ENCODE measurements at regions not wholly inside any gene's neighbourhood (a gene's known extent, or its start where the extent isn't known, plus 50 kb on each side); places are given as distances from the start of the nearest gene placed in this dataset.
"Not testable (repeated sequence)": the region's sequence is repeated elsewhere in the genome, so short reads cannot be mapped to it uniquely, and the experiment has no call there.

DNA sequence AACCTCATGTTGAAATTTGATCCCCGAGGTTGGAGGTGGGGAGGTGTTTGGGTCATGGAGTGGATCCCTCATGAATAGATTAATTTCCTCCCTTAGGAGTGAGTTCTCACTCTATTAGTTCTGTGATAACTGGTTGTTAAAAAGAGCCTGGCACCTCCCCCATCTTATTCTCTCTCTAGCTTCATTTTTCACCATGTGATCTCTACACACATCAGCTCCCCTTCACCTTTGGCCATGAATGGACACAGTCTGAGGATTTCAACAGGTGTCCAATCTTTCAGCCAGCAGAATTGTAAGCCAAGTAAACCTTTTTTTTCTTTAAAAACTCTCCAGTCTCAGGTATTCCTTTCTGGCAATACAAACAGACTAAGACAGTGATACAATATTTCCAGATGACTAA is 602.0 kb upstream of the FAM98A start:
- DNase-seq (ENCODE audit: low read depth in 2 of 2) = no peak

DNA sequence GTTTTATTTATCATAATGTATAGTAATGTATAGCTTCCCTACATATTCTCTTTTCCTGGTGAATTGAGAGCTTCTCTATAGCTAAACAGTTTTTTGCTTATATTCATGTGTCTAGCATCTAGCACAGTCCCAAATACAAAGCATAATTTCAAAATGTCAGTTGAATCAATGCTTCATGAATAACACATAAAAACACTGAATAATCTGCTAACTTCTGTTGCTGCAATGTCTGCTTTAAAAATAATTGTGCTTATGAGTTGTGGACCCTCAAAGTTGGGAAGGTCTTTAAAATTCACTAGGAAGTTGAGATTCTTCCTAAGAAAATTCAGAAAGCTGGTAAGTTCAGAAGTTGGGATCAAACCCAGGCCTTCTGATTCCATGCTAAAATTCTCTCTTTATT is 600.9 kb upstream of the FAM98A start:
- DNase-seq (ENCODE audit: low read depth in 2 of 2) = no peak

DNA sequence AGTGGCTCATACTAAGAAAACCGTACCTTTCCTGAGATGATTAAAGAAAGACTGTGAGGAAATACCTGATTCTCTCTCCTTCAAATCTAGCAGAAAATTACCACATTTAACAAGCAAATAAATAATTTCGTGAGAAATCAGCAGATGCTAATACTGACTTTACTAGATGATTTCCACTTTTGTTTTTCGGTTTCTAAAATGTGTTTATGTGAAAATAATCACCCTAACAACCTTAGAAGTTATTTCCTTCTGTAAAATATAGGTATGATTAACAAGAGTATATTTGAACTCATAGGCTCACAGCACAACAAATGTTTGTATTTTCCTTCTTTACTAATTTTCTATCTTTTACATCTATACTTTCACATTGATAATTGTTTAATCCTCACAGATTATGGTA is 594.1 kb upstream of the FAM98A start:
- DNase-seq (ENCODE audit: low read depth in 2 of 2) = no peak

DNA sequence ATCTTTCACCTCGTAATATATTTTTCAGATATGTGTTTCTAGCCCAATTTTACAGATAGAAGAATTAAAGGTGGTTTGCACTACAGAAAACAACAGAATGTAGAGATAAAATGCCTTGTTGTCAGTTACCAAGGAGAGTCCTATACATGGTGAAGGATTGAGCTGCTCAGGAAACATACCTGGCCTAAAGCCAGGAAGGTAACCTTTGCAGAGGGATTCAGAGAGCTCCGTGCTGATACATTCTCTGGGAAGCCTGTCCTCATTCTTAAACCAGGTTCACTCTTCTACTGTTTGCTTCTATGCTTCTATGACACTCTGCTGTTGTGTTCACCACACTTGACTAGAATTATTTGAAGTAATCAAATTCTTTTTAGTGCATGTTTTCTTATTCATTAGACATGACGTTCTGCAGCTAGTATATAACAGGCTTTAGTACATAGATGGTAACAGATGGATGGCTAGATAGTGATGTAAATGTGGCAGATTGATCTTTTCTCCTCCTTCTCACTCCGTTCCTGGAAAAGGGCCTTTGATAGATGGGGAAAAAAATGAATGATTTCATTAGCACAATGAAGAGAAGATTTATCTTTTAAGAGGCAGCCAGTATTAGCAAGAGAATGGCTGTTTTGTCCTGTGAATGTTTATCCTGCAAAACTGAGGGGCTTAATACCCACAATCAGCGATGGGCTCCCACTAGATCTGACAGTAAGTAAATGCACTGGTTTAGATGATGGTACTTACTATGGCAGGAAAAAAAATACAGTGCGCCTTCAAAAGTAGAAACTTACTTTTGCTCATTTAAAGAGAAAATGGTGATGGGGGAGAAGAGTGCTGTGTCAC is 589.6 kb upstream of the FAM98A start:
- no peak for DNase-seq (ENCODE audit: low read depth in 2 of 2)

DNA sequence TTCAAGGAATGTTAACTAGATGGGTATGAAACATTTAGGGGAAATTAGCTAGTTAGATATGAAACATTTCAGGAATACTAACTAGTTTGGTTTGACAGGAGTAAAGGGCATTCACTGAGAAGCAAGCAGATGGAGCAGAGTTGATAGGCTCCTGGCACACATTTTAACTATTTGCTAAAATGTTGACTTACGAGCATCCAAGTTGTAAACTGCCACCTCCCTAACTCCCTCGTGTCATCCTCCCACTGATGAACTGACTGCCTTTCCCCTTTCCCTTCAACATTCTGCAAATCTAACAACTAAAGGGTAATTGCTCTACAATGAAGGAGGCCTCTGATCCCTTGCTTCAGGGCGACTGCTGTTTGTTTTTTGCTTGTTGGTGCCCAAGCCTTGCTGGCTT is 580.4 kb upstream of the FAM98A start:
- DNase-seq (ENCODE audit: low read depth in 2 of 2) = no peak

DNA sequence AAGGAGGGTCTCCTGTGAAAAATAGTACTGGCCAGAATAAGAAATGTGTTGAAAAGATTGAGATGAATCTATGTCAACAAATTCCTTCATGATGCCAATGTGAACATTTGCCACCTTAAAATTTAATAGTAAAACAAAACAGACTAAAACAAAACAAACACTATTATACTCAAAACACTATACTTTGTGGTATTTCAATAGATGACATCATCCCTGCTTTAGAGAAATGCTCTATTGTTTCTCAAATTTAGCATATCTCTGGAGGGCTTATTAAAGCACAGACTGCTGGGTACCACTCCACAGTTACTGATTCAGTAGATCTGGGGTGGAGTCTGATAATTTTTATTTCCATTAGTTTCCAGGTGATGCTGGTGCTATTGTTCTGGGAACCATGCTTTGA is 579.4 kb upstream of the FAM98A start:
- no peak for DNase-seq (ENCODE audit: low read depth in 2 of 2)

DNA sequence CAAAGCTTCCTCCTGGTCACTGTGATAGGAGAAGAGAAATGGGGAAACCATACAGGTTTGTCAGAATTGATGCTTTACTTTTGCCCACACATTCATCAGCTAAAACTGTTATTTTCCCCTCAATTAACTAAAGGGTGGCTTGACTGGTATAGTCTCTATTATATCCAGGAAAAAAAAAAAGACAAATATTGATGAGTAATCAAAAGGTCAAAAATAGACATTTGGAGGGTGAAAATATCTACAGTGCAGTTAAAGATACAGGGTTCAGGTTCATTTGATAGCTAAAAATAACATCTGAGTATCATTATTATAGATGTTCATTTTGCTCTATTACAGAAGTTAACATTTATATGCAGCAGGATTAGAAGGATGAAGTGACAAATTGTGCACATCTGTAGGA is 577.6 kb upstream of the FAM98A start:
- DNase-seq (ENCODE audit: low read depth in 2 of 2) = no peak

DNA sequence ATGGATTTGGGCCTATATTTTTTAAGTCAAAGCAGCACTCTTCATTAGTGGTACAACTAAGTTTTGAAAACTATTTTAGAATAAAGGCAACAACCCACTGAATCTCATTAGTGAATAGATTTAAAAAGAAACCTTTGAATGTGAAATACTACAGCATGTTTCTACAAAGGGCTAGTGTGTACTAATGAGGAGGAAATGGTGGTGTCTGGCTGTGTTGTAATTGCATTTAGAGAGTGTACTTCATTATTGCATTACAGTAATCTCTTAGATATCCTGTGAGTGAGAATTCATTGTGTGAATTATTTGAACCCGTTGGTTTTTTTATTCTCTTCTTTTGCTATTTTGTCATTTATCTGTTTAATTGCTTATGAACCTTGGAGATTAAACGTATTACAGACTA is 575.4 kb upstream of the FAM98A start:
- DNase-seq (ENCODE audit: low read depth in 2 of 2) = no peak

DNA sequence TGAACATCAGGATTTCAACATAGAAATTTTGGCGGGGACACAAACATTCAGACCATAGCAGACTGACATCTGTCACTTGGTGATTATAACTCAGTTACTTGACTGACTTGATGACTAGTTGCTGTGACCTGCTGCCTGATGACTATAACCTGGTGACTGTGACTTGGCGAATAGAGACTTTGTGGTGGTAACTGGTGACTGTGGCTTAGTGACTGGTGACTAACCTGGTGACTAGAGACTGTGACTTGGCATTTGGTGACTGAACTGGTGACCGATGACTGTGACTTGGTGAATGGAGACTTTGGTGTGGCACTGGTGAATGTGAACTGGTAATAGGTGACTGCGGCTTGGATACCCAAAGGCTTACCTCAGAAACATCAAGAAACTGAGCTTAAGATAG is 563.1 kb upstream of the FAM98A start:
- DNase-seq (ENCODE audit: low read depth in 2 of 2) = no peak

DNA sequence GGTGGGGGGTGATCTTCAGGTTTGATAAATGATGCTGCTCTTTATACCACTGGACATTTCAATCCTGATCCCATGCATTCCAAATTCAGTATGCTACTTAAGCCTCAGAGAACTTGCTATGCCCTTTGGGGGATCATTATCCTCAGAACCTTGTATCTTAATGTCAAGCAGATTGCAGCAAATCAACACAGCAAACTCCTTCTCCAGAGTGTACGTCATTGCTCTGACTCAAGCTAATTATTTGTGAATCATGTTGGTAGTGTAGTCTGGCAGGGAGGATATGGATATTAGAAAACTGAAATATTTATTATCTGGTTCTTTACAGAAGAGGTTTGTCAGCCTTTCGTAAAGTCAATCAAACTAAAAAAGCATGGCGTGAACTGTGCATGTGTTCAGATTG is 562.5 kb upstream of the FAM98A start:
- DNase-seq (ENCODE audit: low read depth in 2 of 2) = no peak

DNA sequence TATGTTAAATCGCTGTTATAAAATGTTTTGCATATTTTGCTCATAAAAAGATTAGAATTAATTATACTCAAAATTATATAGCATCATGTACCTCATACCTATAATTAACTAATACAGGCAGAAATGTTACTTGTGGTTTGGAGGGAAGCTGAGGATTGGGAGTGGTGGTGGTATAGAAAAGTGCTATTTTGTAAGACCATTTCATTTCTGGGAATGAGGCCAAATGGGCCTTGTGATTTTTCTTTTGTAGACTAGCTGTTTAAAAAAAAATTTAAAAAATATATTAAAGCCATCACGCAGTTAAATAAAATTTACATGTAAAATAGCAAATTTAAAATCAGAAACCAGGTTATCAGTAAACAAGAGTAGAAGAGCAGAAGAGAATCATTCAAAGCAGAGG is 560.8 kb upstream of the FAM98A start:
- no peak for DNase-seq (ENCODE audit: low read depth in 2 of 2)

DNA sequence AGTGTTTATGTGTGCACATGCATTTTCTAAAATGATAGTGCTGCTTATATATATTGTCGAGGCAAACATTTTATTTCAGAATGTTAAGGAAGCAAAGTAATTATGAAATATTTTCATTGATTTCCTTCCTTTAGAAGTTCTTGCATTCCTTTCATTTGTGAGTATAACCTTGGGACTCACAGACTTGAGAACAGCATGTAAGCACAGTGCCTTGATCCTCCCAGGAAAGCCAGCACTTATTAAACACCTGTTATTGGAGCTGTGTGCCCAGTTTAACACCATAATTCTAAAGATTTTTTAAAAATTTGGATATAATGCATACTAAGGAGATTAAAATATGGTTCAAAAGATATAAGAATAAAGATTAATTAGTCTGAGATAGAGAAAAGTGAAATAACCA is 554.4 kb upstream of the FAM98A start:
- no peak for DNase-seq (ENCODE audit: low read depth in 2 of 2)

DNA sequence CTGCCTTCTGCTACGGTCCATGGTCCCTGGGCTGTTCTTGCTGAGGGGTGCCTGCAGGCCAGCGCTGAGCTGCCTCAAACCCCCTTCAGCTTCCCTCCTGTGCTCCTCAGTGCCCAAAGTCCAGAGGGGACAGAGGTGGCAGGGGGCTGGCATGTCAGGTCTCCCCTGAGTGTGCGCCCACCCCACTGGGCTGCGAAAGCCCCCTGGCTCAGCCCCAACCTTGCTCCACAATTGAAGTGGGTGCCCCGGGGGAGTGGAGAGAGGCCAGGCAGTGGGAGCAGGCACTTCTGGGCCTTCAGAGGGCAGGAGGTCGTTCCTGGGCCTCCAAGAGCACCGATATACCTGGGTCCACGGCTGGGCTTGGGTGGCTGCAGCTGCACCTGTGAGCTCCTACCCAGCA is 548.7 kb upstream of the FAM98A start:
- no peak for DNase-seq (ENCODE audit: low read depth in 2 of 2)

DNA sequence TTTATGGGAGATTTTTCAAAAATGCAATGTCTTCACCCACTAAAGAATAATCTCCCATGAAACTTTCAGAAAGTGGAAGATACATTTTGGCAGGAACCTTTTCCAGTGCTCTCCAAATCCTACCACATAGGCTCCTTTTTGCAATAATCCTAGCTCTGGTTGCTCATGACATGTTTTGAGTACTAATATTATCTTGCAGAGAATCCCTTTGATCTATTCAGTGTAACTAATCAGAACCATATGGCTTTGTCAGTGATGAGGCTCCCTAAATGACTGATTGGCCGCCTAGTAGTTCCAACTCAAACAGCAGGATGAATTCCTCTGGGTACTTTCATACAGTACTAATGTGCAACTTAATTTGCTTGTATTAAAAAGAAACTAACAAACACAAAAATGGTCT is 544.0 kb upstream of the FAM98A start:
- no peak for DNase-seq (ENCODE audit: low read depth in 2 of 2)

DNA sequence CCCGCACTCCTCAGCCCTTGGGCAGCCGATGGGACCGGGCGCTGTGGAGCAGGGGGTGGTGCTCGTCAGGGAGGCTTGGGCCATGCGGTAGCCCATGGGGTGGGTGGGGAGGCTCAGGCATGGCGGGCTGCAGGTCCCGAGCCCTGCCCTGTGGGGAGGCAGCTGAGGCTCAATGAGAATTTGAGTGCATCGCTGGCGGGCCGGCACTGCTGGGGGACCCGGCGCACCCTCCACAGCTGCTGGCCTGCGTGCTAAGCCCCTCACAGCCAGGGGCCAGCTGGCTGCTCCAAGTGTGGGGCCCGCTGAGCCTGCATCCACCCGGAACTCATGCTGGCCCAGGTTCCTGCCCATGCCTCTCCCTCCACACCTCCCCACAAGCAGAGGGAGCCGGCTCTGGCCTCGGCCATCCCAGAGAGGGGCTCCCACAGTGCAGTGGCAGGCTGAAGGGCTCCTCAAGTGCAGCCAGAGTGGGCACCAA is 543.5 kb upstream of the FAM98A start:
- DNase-seq (ENCODE audit: low read depth in 2 of 2) = not testable (repeated sequence)

DNA sequence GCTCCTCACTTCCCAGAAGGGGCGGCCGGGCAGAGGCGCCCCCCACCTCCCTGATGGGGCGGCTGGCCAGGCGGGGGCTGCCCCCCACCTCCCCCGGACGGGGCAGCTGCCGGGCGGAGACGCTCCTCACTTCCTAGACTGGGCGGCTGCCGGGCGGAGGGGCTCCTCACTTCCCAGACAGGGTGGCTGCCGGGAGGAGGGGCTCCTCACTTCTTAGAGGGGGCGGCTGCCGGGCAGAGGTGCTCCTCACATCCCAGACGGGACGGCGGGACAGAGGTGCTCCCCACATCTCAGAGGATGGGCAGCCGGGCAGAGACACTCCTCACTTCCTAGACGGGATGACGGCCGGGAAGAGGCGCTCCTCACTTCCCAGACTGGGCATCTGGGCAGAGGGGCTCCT is 534.0 kb upstream of the FAM98A start:
- not testable (repeated sequence) for DNase-seq (ENCODE audit: low read depth in 2 of 2)

DNA sequence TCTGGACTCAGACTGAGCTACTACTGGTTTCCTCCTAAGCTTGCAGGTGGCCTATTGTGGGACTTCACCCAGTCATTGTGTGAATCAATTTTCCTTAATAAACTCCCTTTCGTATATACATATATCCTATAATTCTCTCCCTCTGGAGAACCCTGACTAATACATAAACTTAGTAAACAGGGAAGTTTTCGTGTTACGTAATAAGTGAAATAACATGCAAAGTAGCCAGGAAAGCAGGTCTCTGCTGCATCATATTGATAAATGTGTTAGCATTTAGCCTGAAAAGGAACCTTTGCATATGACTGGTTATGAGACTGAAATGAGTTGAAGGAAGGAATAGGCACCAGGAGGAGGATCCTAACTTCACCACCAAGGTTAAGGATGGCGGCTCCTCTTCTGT is 527.2 kb upstream of the FAM98A start:
- DNase-seq (ENCODE audit: low read depth in 2 of 2) = no peak

DNA sequence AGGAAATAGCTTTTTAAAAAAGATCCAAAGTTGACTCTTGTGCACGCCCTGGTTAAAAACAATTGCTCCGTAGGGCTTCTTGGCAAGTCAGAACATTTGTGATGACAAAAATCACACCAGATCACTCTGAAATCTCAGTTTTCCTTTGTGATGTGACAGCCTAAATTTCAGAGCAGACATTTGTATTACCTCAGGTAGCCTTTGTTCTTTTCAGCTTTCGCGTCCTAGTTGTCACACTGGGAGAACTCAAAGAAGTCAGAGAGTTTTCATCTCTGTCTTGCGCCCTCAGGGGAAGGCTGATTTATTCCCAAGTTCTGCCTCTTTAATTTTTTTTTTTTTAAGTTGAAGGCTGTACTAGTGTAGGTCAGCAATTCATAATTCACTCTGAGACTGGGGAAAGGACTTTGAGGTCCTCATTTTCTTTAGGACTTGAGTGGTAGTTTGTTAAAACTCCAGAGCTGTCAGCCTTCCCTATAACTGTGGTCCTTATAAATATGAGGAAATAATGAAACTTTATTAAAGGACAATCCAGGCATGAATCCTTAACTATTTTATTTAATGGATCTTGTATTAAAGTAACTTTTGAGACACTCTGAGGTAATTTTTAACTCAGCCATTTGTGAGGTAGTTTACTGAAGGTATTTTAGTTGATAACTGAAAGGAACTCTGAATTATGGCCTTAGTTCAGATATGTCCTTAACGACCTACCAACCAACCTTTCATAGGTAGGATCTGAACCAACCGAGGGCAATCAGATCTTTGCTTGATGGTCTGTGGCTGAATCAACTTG is 525.1 kb upstream of the FAM98A start:
- no peak for DNase-seq (ENCODE audit: low read depth in 2 of 2)

DNA sequence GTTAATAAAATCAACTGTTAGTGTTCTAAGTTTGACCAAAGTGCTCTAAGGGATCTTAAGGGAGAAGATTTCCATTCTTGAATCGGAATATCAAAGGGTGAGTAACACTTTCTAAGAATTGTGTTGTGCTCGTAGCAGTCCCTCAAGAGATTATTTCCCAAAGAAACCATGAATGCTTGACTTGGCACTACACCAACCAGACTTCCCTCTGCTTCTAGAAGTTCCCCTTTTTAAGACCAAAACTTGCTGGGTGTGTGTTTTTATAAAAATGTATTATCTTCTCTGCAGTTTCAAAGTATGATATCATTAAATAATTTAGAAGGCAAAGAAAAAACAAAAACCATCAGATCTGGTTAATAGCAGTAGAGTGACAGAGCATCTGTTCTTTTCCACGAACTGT is 522.0 kb upstream of the FAM98A start:
- no peak for DNase-seq (ENCODE audit: low read depth in 2 of 2)

DNA sequence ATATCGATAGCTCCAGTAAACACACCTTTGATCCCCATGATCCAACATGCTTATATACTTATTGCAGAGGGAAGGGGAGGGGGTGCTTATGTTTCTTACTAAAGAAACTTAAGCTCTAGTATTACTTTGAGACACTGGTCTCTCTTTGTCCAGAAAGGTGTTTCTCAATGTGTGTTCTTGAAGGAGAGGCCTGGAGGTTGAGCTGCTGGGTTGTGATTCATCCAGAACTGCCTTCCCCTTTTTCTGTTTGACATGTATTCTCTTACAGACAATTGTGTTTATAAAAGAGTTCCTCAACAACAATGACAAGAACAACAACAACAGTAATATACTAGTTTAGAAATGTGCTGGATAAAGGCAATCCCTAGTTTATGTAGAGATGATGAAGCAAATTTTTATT is 516.0 kb upstream of the FAM98A start:
- DNase-seq (ENCODE audit: low read depth in 2 of 2) = no peak

DNA sequence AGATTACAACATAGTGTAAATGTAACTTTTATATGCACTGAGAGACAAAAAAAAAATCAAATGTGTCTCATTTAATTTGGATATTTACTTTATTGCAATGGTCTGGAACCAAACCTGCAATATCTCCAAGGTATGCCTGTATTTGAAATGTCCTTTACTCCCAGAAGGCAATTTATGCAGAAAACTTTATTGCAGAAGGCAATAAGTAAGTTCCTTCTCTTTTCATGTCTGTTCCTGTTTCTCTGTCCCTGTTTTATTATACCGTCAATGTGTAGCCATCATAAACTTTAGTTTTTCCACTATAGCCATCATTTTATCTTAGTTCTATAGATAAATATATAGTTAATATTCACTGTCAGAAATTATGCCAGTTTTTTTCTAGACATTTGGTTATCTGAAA is 513.1 kb upstream of the FAM98A start:
- no peak for DNase-seq (ENCODE audit: low read depth in 2 of 2)

DNA sequence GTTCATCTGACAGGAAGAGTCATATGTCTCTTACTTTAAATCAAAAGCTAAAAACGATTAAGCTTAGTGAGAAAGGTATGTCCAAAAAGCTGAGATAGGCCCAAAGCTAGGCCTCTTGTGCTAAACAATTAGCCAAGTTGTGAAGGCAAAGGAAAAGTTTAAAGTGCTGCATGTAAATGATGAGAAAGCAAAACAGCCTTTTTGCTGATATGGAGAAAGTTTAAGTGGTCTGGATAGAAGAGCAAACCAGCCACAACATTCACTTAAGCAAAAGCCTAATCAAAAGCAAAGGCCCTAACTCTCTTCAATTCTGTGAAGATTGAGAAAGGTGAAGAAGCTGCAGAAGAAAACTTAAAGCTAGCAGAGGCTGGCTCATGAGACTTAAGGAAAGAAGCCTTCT is 511.3 kb upstream of the FAM98A start:
- DNase-seq (ENCODE audit: low read depth in 2 of 2) = no peak

DNA sequence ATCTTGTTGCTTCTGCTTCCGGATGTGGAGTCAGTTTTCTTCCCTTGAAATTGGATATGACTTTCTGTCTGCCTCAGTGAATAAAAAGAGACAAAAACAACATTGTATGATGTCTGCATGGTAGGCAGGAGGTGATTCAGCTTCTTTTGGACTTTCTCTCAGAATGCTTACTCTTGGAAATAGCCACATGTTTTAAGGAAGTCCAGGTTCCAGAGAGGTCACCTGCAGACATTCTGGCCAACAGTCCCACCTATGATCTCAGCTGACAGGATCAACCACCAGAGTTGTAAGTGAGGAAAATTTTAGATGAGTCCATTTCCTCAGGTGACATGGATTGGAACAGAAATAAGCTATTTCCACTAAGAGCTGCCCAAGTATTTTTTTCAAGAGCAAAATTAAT is 508.7 kb upstream of the FAM98A start:
- no peak for DNase-seq (ENCODE audit: low read depth in 2 of 2)

All from stimulated activated CD4-positive, alpha-beta T cell treated with anti-CD3 and anti-CD28 coated beads, Interleukin-15, amount 100 ng/mL, for 48 hours (primary cell).